ACHN (cell line): ENCODE measurements at regions not wholly inside any gene's neighbourhood (a gene's known extent, or its start where the extent isn't known, plus 50 kb on each side); places are given as distances from the start of the nearest gene placed in this dataset.
A peak's percentile ranks its signal among the peaks of the same experiment; 100 is the strongest.
"Not testable (repeated sequence)": the region's sequence is repeated elsewhere in the genome, so short reads cannot be mapped to it uniquely, and the experiment has no call there.

ENCODE experiments used
- DNase-seq: peaks from one replicate; pipeline ENCODE4 v3.0.0-alpha.2; 2015
- in situ Hi-C: cut with HindIII; loops from 2 replicates; pipeline ENCODE4 v1.10.0; 2017; ENCODE audit warnings: low sequenced_read_pairs, low pct_ligation_motif_present, low pct_unique_long_range_greater_than_20kb

DNA sequence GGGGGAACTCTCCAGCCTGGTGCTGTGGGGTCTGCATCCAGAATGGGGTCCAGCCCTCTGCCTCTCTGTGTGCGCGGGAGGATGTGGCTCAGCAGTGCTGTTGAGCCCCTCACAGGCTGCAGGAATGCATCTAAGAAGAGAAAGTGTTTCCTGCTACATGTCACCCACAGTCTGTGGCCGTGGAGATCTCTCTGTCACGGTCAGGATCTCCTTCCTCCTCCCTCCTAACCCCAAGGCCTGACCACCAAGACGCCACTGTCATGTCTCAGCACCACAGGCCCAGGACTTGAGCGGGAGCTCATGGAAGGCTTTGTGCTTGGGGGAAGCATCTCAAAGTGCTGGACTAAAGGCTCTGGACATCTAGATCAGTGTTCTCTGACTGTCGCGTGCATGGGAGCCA is 90.1 kb downstream of the SREK1 start:
- in situ Hi-C loops: no loop called here
- DNase-seq: no peak

DNA sequence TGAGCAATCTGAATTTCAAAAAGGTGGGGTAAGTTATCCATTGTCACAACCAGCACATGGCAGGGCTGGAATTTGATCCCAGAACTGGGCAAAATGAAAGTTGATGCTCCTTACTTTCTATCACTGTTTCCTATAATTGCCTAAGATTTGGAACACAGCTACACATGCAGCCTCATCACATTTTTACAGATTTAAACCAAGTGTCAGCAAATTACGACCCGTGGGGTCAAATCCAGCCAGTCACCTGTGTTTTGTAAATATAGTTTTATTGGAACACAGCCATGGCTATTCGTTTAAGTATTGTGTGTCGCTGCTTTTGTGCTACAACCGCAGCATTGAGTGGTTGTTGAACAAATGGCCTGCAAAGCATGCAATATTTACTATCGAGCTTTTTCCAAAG is 94.3 kb downstream of the SREK1 start:
- in situ Hi-C loops: no loop called here
- no peak for DNase-seq

DNA sequence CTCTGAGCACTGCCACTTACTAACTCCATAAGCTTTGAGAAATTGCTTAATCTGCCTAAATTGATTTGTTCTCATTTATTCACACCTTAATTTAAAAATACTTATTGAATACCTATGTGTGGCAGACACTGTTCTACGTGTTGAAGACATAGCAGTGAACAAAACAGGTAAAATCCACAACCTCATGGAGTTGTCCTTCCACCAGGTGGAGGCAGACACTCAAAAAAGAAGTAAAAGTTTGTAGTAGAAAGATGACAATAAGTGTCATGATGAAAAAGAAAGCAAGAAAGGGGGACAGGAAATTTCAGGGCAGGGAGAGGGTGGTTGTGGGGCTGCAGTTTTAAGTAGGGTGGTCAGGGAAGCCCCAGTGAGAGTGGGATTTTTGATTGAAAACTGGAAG is 94.9 kb downstream of the SREK1 start:
- peak; percentile 25 for DNase-seq
- in situ Hi-C loops: no loop called here

DNA sequence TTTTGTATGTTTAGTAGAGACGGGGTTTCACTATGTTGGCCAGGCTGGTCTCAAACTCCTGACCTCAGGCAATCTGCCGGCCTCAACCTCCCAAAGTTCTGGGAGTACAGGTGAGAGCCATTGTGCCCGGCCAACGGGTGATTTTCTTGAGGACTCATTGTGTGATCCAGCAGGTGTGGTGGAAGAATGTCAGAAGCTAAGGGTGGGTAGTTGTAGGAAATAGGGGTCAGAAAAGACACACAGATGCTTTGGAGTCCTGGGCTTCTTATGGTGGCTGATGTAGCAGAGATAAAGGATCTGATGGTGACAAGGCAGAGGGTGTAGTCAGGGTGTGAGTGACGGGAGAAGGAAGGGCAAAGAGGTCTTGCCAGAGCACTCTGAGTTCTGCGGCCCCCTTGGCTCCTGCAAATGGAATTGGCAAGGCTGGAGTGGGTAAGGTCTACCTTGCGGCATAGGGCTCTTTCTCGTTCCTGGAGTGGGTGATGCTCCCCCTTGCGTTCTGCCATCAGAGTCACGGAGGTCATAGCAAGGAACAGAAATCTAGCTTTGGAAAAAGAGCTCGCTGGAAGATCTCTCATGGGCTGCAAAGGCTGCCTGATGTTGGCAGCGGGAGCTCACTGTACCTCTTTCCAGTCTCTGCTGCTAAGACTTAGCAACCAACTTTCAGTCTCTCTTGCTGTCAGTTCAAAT is 97.2 kb downstream of the SREK1 start:
- in situ Hi-C loops: no loop called here
- no peak for DNase-seq

DNA sequence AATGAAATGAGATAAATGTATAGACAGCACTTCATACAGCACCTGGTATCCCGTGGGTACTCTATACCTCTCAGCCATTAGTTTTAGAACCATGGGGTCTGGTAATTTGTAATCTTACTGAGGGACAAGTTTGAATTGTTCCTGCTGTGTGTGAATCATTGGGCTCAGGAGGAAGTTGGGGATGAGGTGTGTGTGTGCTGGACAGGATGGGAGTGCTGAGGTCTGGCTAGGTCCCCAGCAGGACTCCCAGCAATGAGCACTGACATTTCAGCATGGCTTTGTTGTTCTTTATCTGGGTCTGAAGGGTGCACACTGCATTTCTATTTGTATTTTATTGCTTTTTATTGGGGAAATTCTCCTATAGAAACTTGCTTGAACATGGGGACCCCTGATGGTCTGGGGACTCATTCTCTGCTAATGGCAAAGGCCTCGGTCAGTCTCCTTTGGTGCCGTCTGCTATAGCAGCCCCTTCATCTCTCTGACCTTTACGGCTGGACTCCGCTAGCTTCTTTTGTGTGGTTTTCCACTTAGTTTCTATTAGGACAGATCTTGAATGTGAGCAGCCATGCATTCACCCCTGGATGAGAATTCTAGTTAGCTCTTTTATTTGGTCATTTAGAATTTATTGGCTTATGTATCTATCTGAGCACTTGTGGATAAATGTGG is 98.1 kb downstream of the SREK1 start:
- no peak for DNase-seq
- in situ Hi-C loops: no loop called here

DNA sequence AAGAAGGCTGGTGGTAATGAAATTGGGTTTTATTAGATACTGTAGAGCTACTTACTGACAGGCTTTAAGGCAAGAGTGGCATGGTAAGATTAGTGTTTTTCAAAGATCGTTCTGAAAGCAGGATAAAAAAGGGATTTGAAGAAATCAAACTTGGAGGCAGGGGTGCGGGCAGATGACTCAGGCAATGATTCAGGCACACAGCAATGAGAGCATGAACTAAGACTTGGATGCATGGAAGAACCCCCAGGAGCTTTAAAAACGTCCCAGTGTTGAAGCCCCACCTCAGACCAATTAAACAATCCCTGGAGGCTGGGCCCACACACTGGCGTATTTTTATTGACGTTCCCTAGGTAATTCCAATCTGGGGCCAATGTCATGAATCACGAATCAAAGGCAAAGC is 102.5 kb downstream of the SREK1 start:
- in situ Hi-C loops: no loop called here
- DNase-seq: peak; percentile 26

DNA sequence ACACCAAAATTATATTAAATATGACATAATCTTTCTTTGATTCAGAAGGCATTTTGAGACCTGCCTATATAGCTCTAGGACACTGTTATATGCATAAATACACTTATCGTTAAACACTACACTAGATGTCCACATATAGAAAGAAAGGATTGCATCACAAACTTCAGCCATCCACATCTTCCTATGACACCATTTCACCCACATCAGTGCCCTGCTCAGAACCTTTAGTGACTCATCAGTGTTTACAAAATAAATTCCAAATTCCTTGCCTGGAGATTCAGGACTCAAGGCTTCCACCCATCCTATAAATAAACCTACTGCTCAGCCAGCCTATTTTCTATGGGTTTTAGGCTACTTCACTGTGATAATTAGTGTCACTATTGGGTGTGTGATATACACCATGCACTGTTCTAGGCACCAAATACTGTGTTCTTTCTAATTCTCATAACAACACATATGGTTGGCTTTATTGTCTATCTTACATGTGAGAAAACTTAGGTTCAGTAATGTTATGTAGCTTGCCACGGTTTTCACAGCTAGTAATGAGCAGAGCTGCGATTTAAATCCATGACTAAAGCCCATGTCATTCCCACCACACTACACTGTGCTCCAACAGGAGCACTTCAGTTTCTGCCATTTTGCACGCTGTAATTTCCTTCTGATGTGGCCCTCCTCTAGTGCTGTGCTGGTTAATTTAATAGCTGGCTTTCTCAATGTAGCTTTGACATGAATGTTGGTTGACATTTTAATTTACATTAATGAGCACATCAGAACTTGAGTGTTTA is 103.3 kb downstream of the SREK1 start:
- in situ Hi-C loops: no loop called here
- peak; percentile 46 for DNase-seq

DNA sequence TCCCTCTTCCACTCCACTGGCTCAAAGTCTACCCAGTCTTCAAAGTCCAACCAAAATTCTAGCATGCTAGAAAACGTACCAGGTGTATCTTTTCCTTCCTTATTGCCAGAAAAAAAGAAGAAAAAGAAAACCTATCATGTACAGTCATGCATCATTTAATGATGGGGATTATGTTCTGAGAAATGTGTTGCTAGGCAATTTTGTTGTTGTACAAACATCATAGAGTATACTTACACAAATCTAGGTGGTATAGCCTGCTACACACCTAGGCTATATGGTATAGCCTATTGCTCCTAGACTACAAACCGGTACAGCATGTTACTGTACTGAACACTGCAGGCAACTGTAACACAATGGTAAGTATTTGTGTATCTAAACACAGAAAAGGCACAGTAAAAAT is 104.8 kb downstream of the SREK1 start:
- no peak for DNase-seq
- in situ Hi-C loops: no loop called here

DNA sequence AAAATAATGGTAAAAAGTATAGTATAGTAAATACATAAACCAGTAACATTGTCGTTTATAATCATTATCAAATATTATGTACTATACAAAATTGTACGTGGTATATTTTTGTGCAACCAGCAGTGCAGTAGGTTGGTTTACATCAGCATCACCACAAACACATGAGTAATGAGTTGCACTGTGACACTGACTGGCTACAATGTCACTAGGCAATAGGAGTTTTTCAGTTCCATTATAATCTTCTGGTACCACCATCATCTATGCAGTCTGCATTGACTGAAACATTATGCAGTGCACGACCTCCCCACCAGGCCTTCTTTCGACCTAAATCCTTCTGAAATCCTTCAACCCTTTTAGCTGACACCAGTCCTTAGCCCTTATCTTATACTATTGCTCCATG is 105.8 kb downstream of the SREK1 start:
- in situ Hi-C loops: no loop called here
- DNase-seq: no peak

DNA sequence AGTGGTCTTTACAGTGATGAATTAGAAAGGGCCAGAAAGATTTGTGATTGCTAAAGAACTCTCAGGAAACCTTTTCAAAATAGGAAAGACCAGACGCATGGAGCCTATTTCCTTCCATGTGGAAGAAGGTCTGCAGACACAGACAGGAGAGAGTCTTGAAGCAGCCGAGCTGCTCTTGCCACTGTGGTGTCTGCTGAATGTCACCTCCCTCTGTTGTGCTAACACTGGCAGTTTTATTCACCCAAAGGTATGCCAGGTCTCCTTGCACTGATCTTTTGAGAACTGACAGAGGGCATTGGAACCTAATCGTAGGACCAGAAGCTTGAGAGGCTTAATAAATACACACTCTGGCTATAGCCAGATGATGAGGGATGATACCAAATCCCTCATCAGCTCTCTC is 108.7 kb downstream of the SREK1 start:
- DNase-seq: no peak
- in situ Hi-C loops: no loop called here

DNA sequence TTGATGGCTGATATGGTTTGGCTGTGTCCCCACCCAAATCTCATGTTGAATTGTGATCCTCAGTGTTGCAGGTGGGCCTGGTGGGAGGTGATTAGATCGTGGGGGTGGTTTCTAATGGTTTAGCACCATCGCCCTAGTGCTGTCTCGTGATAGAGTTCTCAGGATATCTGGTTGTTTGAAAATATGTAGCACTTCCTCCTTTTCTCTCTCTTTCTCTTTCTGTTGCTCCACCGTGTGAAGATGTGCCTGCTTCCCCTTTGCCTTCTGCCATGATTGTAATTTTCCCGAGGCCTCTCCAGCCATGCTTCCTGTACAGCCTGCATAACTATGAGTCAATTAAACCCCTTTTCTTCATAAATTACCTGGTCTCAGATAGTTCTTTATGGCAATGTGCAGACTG is 111.6 kb downstream of the SREK1 start:
- DNase-seq: no peak
- in situ Hi-C loops: no loop called here

DNA sequence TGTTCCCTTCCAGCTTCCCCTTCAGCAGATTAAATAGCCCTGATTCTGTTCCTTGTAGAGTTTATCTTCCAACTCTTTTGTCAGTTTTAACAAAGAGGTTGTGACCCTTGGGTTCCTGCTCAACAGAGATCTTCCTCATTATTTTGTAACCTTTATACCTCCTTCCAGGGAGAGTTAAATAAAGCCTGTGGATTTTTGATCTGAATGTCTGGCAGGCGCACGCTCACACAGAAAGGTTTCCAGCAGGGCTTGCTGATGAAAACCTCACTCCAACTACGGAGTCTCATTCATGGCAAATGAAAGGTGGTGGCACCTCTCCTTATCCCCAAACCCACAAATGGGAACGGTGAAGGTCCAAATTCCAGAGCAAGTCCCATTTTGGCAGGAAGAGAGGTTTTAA is 129.0 kb downstream of the SREK1 start:
- DNase-seq: no peak
- in situ Hi-C loops: no loop called here

DNA sequence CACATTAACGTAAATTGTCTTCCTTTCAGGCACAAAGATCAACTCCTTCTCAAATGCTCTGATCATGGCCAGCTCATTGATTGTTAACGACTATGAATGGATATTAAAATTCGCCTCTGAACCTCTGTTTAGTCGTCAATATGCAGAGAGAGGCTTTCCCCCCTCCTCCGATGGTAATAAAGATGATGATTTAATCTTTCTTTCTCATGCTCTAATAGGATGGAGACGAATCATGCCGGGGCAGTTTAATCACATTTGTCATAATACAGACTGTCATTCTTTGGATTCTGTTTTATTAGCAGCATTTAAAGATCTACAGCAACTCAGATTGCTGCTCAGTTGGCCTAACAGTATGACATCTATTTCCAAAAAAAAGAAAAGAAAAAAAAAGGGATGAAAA is 132.9 kb downstream of the SREK1 start:
- in situ Hi-C loops: no loop called here
- DNase-seq: no peak

DNA sequence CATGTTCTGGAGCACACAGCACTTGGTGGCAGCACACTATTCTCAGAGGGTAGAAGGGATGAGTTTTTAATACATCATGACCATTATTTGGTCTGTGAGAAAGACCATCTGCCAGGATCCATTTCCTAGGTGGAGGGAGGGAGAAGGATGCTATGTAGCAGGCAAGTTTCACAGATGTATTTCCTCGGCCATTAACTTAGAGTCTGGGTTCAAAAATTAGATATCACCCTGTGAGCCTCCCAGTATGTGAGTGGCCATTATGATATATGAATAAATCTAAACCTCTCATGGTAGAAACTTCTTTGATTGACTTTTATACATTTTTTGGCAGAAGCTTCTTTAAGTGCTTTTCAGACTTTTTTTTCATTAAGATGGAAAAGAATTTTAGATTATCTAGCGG is 133.9 kb downstream of the SREK1 start:
- DNase-seq: no peak
- in situ Hi-C loops: no loop called here

DNA sequence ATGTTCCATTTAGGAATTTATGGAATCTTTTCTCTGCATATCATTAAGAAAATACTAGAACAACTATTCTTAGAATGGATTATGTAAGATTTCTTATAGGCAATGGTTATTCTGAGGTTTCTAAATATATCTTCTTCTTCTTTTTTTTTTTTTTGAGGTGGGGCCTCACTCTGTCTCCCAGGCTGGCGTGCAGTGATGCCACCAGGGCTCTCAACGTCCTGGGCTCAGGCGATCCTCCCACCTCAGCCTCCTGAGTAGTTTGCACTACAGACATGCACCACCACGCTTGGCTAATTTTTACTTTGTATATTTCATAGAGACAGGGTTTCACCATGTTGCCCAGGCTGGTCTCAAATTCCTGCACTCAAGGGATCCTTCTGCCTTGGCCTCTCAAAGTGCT is 137.2 kb downstream of the SREK1 start:
- DNase-seq: no peak
- in situ Hi-C loops: no loop called here

DNA sequence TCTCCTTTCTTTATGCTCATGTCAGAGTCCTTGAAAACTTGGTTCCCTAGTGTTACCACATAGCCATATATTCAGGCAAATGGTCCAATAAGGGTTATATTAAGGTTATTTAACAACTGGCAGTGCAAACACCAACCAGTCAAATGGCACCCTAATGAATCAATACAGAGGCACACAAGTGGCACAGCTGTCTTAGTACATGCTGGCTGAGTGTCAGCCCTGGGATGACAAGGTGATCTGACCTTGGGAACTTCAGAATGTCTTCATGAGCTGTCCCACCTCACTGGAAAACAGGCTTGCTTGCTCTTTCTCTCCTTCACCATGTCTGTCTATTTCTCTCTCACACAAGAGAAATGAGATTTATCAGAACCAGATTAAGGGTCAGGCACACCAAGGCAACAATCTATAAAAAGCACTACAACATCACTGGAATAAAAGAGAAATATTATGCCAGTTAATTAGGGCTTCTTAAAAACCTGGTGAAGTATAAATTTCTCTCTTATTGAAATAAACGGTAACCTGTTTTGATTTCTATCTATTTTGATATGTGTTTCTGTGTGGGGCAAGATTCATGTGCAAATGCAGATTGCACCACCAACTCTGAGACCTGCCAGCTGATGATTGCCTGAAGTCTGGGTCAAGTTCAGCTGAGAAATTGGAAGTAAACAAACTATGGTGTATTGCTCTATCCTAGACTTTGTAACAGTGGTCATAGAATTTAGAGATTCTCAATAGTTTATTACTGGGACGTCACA is 140.7 kb downstream of the SREK1 start:
- in situ Hi-C loops: no loop called here
- DNase-seq: no peak

DNA sequence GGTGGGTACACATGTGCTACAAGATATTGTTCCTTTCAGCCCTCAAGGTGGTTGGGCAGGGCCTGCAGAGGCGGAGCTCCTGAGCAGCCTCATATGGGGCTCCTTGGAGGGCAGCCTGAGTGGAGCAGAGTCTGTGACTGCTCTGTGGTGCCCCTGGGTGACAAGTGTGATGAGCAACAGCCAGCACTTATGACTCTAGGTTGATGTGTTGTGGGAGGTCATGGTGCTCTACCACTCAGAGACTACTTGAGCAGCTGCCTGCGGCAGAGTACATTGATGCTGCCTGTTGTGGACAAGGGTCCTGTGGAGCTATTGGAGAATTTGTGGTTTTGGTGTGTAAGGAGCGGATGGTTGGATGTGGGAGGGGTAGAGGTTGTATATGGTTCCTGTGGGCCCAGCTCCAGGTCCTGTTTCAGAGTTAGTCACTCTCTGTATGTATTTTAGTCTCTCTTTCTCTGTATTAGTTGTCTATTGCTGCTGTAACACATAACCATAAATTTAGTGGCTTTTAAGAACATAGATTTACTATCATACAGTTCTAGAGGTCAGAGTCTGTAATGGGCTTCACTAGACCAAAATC is 141.3 kb downstream of the SREK1 start:
- no peak for DNase-seq
- in situ Hi-C loops: no loop called here

DNA sequence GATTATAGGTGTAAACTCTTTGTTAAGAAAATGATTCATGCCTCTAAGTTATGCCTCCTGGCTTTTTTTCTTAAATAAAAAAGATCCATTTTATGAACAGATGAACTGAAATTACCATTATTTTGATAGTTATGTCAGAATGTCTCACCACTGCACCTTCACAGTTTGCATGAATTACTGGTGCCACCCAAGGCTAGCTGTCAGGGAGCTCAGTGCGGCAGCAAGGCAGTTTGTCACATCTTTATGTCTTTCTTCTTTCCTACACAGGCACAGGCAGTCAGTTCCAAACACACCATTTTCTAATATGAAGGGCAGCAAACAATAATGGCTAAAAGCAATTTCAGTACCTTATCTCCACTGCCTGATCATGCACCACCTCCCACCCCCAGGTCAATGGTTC is 147.7 kb downstream of the SREK1 start:
- in situ Hi-C loops: no loop called here
- no peak for DNase-seq

DNA sequence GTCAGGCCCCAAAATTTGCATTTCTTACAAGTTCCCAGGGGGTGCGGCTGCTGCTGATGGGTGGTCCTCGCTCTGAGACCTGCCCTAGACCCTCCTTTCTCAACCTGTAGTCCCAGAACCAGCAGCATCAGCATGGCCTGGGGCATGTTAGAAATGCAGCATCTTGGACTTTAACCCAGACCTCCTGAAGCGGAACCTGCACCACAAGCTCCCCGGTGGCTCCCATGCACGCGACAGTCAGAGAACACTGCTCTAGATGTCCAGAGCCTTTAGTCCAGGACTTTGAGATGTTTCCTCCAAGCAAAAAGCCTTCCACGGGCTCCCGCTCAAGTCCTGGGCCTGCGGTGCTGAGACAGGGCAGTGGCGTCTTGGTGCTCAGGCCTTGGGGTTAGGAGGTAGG is 149.8 kb downstream of the SREK1 start:
- in situ Hi-C loops, DNase-seq: not testable (repeated sequence)
